Esophagus squamous epithelium (tissue), 4 donors: ENCODE measurements at regions not wholly inside any gene's neighbourhood (a gene's known extent, or its start where the extent isn't known, plus 50 kb on each side); places are given as distances from the start of the nearest gene placed in this dataset.

Experiments used
- CTCF ChIP-seq, 6 experiments: fragments of 450-650 bp in 4 of 6; fragments of 200-600 bp in 2 of 6; sonication (generic) in 2 of 6; IDR thresholded peaks; one replicate each; pipeline ENCODE4 v1.5.1; 2016 to 2019; ENCODE audit warnings: antibody characterized with exemption in 6 of 6, mild to moderate bottlenecking in 4 of 6, moderate library complexity in 4 of 6
- POLR2A ChIP-seq, 4 donors: fragments of 450-650 bp; IDR thresholded peaks; one replicate each; pipeline ENCODE4 v1.6.1; 2017; ENCODE audit warnings: antibody characterized with exemption in 4 of 4, mild to moderate bottlenecking in 4 of 4, moderate library complexity in 3 of 4

- TF ChIP-seq POLR2A (IDR thresholded peaks at IDR 0.05) (no peak), CTCF (IDR thresholded peaks at IDR 0.05) (no peak)
Measured at GRCh38 chr2:171227066-171227782, 66.5 kb upstream of the TLK1 start.
